ENCODE measurements at regions not wholly inside any gene's neighbourhood (a gene's known extent, or its start where the extent isn't known, plus 50 kb on each side); places are given as distances from the start of the nearest gene placed in this dataset.
"Not testable (repeated sequence)": the region's sequence is repeated elsewhere in the genome, so short reads cannot be mapped to it uniquely, and the experiment has no call there.

DNA sequence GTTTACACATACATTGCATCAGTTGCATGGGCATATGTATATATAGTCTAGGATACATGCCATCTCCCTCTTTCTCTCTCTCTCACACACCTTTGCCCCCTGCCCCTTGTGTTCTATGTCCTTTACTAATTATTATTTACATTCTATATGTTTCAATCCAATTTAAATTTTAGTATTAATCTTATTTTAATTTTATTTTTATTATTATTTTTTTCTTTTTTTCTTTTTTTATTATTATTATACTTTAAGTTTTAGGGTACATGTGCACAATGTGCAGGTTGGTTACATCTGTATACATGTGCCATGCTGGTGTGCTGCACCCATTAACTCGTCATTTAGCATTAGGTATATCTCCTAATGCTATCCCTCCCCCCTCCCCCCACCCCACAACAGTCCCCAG is 421.1 kb downstream of the CCER1 start:
- H3K27me3 ChIP-seq (ENCODE audit: insufficient read depth, low read length); H3K79me1 ChIP-seq (ENCODE audit: insufficient read depth, low read depth, low read length, poor library complexity, severe bottlenecking); H4K20me1 ChIP-seq (ENCODE audit: control insufficient read depth, insufficient read depth, insufficient read length); H2BK12ac ChIP-seq (ENCODE audit: insufficient read length, low read depth, low read length); H3K27ac Mint-ChIP-seq; H2BK120ac ChIP-seq (ENCODE audit: low read depth, low read length, poor library complexity, severe bottlenecking); DNase-seq; H4K5ac ChIP-seq (ENCODE audit: insufficient read length, low read depth, low read length); H3K27ac ChIP-seq (ENCODE audit: insufficient read length, low read depth, low read length); H3T11ph ChIP-seq (ENCODE audit: low read length); H3K4me1 ChIP-seq (ENCODE audit: insufficient read depth, low read length); H3K27me3 Mint-ChIP-seq (ENCODE audit: low read depth); H3K36me3 Mint-ChIP-seq (ENCODE audit: insufficient read depth in 1 of 3, low read depth in 3 of 3); H2BK5ac ChIP-seq (ENCODE audit: insufficient read length, low read length); H3K4me3 Mint-ChIP-seq; H2BK15ac ChIP-seq (ENCODE audit: low read depth, low read length); H3K18ac ChIP-seq (ENCODE audit: insufficient read length, low read depth, low read length); H3K9ac ChIP-seq (ENCODE audit: extremely low read depth, insufficient read length, low read length); H4K8ac ChIP-seq (replicated peaks; ENCODE audit: insufficient read length, low read depth, low read length); H3K4me1 Mint-ChIP-seq; H3K56ac ChIP-seq (ENCODE audit: insufficient read length, low read depth, low read length); H2BK20ac ChIP-seq (ENCODE audit: low read depth, low read length, poor library complexity, severe bottlenecking); H2AFZ ChIP-seq (ENCODE audit: low read length); H3K79me2 ChIP-seq (ENCODE audit: insufficient read depth, low read length); H3K9me3 Mint-ChIP-seq; H3K9me3 ChIP-seq (ENCODE audit: control insufficient read depth, low read depth, low read length); H2AK5ac ChIP-seq (ENCODE audit: insufficient read length, low read length); H3K4me2 ChIP-seq (ENCODE audit: insufficient read depth, insufficient read length, low read length); H4K91ac ChIP-seq (ENCODE audit: insufficient read length, low read depth, low read length); H3K23me2 ChIP-seq (ENCODE audit: insufficient read length, low read depth, low read length, poor library complexity, severe bottlenecking); H3K23ac ChIP-seq (ENCODE audit: insufficient read length, low read depth, low read length); H3K4ac ChIP-seq (ENCODE audit: low read depth, low read length); H3K14ac ChIP-seq (ENCODE audit: insufficient read depth, low read length): not testable (repeated sequence)
- WGBS (ENCODE audit: extremely low coverage, insufficient read length, low lambda C conversion rate): no CpG with 5 or more reads among the region's 1 CpG

Measured in H9 (cell line).